Adrenal gland (tissue), 9 donors: ENCODE measurements at regions not wholly inside any gene's neighbourhood (a gene's known extent, or its start where the extent isn't known, plus 50 kb on each side); places are given as distances from the start of the nearest gene placed in this dataset.

Source experiments
- DNase-seq, 7 donors: peaks; one replicate each; pipeline ENCODE4 v3.0.0-alpha.2; 2019 to 2020
- H3K27ac ChIP-seq, 5 donors: fragments of 200-600 bp; sonication (generic) in 4 of 5; 1 replicate in 3 of 5; 2 replicates in 2 of 5; pipeline versions ENCODE4 v1.5.1 to v1.8.0; 2016 to 2020; ENCODE audit warnings: mild to moderate bottlenecking in 1 of 5
- H3K27me3 ChIP-seq: fragments of 200-600 bp; 2 replicates; pipeline ENCODE4 v1.8.0; 2021
- H3K36me3 ChIP-seq, 2 donors: fragments of 200-600 bp; replicated peaks in 1 of 2; 1 replicate in 1 of 2; 2 replicates in 1 of 2; pipeline versions ENCODE4 v1.5.1 to v1.8.0; 2018 to 2022
- H3K4me1 ChIP-seq, 2 donors: fragments of 200-600 bp; replicated peaks in 1 of 2; 1 replicate in 1 of 2; 2 replicates in 1 of 2; pipeline versions ENCODE4 v1.5.1 to v1.8.0; 2018 to 2021
- H3K4me3 ChIP-seq, 4 donors: fragments of 200-600 bp; sonication (generic) in 3 of 4; one replicate each; pipeline ENCODE4 v1.5.1; 2016 to 2018
- H3K9me3 ChIP-seq, 3 donors: fragments of 200-600 bp; sonication (generic) in 1 of 3; replicated peaks in 1 of 3; 1 replicate in 2 of 3; 2 replicates in 1 of 3; pipeline versions ENCODE4 v1.5.1 to v1.8.0; 2016 to 2021
- POLR2A ChIP-seq, 2 donors: fragments of 450-650 bp; IDR thresholded peaks; one replicate each; pipeline ENCODE4 v1.6.1; 2017; ENCODE audit warnings: antibody characterized with exemption in 2 of 2, mild to moderate bottlenecking in 2 of 2, moderate library complexity in 1 of 2
- WGBS, 4 donors: extraction: QIAGEN DNeasy Blood & Tissue Kit in 2 of 4; methylation state at CpG; one replicate each; pipeline versions ENCODE4 v1.1.5 to v1.1.7; 2013 to 2017; 5-methylcytosine and 5-hydroxymethylcytosine counted together
- intact Hi-C, 2 donors: fragments of 100-400 bp; cut with DNase I; formaldehyde crosslinking; loops; one replicate each; pipeline versions ENCODE4 v1.14.1 to v1.15.0; 2022 to 2023
- TF ChIP-seq, protein P1 (sequence below), 6 experiments: fragments of 450-650 bp in 4 of 6; fragments of 200-600 bp in 2 of 6; sonication (generic) in 1 of 6; IDR thresholded peaks; 1 replicate in 5 of 6; 2 replicates in 1 of 6; pipeline versions ENCODE4 v1.5.1 to v1.8.0; 2016 to 2021; ENCODE audit warnings: antibody characterized with exemption in 6 of 6, mild to moderate bottlenecking in 2 of 6, moderate library complexity in 1 of 6
- donor health status: healthy with polysubstance abuse.
- donor health status: Bipolar disorder and iron deficiency.
- donor health status: DM: yes; HTN: yes; CAD: no.
- donor health status: DM: no; HTN: no; CAD: no.
- donor health status: DM: no; HTN: no; CAD: no.

DNA sequence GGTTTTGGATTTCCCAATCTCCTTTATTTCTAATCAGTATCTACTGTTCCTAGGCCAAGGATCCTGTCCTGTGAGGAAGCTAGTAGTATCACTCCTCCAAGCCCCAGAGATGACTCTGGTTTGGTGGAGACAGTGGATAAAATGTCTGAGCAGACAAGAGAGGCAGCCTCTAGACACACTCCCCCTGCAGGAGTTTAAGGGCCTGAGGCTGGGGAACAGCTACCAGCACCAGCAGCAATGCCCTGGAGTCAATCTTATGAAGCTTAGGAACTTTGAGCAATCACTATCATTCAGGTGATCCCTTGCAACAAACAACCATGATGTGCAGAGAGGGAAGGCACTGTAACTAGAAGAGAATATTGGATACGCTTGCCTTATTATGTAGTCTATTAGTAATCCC is 384.7 kb upstream of the ID4 start:
- no peaks in the 10 kb centered on the region for H3K9me3 ChIP-seq
- no peaks in the 10 kb centered on the region for H3K27me3 ChIP-seq
- no peak for TF ChIP-seq POLR2A (IDR thresholded peaks at IDR 0.05)
- TF ChIP-seq, protein P1, sequence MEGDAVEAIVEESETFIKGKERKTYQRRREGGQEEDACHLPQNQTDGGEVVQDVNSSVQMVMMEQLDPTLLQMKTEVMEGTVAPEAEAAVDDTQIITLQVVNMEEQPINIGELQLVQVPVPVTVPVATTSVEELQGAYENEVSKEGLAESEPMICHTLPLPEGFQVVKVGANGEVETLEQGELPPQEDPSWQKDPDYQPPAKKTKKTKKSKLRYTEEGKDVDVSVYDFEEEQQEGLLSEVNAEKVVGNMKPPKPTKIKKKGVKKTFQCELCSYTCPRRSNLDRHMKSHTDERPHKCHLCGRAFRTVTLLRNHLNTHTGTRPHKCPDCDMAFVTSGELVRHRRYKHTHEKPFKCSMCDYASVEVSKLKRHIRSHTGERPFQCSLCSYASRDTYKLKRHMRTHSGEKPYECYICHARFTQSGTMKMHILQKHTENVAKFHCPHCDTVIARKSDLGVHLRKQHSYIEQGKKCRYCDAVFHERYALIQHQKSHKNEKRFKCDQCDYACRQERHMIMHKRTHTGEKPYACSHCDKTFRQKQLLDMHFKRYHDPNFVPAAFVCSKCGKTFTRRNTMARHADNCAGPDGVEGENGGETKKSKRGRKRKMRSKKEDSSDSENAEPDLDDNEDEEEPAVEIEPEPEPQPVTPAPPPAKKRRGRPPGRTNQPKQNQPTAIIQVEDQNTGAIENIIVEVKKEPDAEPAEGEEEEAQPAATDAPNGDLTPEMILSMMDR (IDR thresholded peaks at IDR 0.05) = no peak
- H3K36me3 ChIP-seq = no peaks in the 10 kb centered on the region
- no peak overlapping the region for H3K27ac ChIP-seq
- DNase-seq = no peak
- H3K4me3 ChIP-seq = no peak overlapping the region
- intact Hi-C loops = no loop called here
- H3K4me1 ChIP-seq = no peaks in the 10 kb centered on the region
- WGBS, 4 donors = 72 to 85% (median 81%) methylated on average over 1 of the region's 1 CpG

DNA sequence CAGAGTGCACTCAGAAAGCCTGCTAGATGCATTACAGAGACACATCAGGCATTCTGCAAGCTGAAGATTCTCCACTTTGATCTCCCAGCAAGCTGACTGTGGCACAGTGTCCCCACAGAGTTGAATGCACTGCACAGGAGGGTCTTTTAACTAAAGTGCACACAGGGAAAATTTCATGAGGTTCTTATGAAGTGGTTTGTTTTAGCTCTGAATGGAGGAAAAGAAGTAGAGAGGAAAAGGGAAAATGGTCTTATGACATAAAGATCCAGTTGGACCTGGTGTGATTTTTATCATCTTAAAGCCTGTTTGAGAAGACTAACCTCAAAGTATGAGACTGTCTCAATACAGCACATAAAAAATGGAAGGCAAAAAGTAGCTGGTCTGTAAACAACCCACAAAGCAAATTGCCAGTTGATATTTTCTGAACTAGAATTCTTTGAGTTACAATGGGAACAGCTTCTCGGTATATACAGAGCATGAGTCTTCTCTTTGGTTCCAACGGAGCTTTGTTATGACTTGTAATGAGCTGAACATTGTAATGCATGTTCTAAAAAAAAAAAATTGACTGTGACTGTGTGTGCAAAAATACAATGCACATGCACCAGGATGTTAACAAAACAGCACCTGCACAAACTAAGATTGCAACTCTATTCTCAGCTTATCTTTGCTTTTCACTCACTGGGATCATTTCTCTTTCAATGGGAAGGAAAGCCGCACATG is 383.0 kb upstream of the ID4 start:
- intact Hi-C loops = no loop called here
- Histone ChIP-seq H3K4me1 (no peaks in the 10 kb centered on the region), H3K27me3 (no peaks in the 10 kb centered on the region), H3K9me3 (no peaks in the 10 kb centered on the region), H3K4me3 (no peak overlapping the region), H3K36me3 (no peaks in the 10 kb centered on the region), H3K27ac (no peak overlapping the region)
- 60 to 73% (median 65%) methylated on average over 3 of the region's 3 CpGs for WGBS, 4 donors
- no peak for DNase-seq
- no peak for TF ChIP-seq POLR2A (IDR thresholded peaks at IDR 0.05)
- TF ChIP-seq, protein P1 (IDR thresholded peaks at IDR 0.05) = no peak

DNA sequence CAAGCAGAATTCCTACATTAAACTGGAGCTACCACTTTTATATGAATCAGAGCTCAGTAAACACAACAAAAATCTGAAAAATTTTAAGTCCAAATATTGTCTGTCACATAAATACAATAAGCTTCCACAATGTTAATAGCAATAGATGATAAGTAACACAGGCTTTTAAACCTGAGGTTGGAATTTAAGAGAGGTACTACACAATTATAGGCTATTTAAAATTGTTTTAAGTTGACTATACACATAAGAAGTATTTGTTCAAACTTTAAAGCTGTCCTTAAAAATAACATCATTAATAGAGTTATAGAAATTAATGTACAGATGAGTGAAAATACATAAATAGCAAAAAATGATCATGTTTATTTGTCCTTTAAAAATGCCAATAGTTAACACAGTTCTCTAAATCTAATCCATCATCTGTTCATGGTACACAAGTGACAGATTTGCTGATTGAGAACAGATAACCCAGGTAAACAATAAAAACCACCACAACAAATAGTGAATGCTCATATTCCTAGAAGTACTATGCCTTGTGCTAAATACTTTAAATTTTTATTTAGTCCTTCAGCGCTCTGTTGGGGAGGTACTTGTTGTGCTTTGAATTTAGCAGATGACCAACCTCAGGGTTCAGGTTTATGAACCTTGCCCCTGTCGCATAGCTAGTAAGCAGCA is 382.3 kb upstream of the ID4 start:
- Histone ChIP-seq H3K4me1 (no peaks in the 10 kb centered on the region), H3K36me3 (no peaks in the 10 kb centered on the region), H3K27ac (no peak overlapping the region), H3K4me3 (no peak overlapping the region), H3K27me3 (no peaks in the 10 kb centered on the region), H3K9me3 (no peaks in the 10 kb centered on the region)
- intact Hi-C loops = no loop called here
- WGBS, 4 donors = 77 to 91% (median 86%) methylated on average over 2 of the region's 2 CpGs
- no peak for DNase-seq
- TF ChIP-seq, protein P1 (IDR thresholded peaks at IDR 0.05) = no peak
- TF ChIP-seq POLR2A (IDR thresholded peaks at IDR 0.05) = no peak

DNA sequence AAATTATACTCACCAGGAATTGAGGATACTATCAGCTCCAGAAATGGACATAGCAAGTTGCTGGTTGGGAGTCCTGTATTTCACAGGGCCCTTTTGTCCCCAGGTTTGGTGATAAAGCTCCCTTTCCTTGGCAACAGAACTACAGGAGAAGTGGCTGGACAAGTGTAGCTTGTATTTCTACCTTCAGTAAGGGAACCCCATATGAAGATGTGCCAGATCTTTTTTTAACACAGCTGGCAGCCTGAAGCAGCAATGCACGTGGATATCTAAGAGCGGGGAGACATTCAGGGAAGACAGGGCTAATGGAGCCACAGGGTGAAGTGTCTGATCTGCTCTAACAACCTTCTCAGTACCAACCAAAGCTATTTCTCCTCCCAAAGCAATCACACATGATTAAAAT is 373.9 kb upstream of the ID4 start:
- H3K4me1 ChIP-seq = no peaks in the 10 kb centered on the region
- WGBS, 4 donors = 60 to 84% (median 73%) methylated on average over 2 of the region's 2 CpGs

More for the DNA sequence above, 373.9 kb upstream of the ID4 start:
- no peaks in the 10 kb centered on the region for H3K27me3 ChIP-seq
- no peak overlapping the region for H3K4me3 ChIP-seq
- no peaks in the 10 kb centered on the region for H3K9me3 ChIP-seq
- intact Hi-C loops = no loop called here
- TF ChIP-seq POLR2A (IDR thresholded peaks at IDR 0.05) = no peak
- TF ChIP-seq, protein P1 (IDR thresholded peaks at IDR 0.05) = no peak
- DNase-seq = no peak
- no peaks in the 10 kb centered on the region for H3K36me3 ChIP-seq
- H3K27ac ChIP-seq = no peak overlapping the region
